Activated T-helper 9 cell treated with anti-CD3 and anti-CD28 coated beads, Interleukin-2, amount 50 U/mL, for 16 hours (primary cell): ENCODE measurements at regions not wholly inside any gene's neighbourhood (a gene's known extent, or its start where the extent isn't known, plus 50 kb on each side); places are given as distances from the start of the nearest gene placed in this dataset.
"Not testable (repeated sequence)": the region's sequence is repeated elsewhere in the genome, so short reads cannot be mapped to it uniquely, and the experiment has no call there.

Source experiments
- DNase-seq: peaks from one replicate; pipeline ENCODE4 v3.0.0-alpha.2; 2020; ENCODE audit warnings: low read depth

DNA sequence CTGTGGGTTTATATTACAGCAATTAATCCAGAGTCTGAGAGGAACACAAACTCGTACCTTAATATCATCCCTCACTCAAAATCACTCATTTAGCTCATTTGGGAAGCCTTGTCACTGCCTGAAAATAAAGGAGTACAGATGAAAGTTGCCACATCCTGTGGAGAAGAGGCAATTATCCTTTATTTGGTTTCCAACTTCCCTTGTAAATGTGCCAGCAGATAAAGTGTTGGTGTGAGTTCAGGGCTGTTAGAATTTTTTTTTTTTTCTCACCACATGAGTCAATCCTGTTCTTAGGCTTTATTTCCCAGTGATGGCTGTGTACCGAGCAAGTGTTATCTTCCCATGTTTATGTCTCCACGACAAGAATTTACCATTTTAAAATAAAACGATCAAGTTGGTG, 99.0 kb upstream of the SMIM30 start:
- DNase-seq = no peak

DNA sequence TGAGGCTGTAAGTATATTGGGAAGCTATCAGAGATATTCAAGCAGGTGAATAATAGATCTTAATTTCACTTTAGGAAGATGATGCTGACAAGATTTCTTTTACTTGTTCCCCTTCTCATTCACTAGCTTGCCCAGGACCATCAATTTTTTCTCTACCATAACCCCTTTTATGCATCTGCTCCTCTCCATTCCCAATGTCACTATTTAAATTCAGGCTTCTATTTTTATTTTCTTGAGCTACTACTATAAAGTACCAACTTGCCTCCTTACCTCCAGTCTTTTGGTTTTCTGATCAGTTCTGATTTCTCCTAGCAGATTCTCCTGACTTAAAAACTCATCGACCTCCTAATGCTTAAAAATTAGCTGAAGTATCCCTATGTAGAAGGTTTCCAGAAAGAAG, 97.7 kb upstream of the SMIM30 start:
- no peak for DNase-seq

GRCh38 chr7:113209449-113210203, 91.3 kb upstream of the SMIM30 start:
- DNase-seq = no peak

DNA sequence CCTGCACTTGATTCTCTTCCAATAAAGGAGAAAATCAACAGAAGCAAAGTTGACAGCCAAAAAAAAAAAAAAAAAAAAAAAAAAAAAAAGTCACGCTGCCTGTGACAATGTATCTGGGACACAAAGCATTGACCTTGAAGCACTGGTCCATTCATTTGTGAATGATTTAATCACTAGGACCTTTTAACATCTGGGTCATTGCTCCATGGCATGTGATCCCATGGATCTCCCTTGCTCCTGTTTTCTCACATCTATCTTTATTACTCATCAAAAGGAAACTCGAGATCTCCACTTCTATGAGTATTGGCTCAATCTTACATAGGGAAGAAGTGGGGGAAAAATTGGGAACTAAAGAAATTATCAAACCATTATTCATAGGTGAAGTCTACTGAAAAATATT, 89.6 kb upstream of the SMIM30 start:
- DNase-seq = no peak

GRCh38 chr7:113207441-113207840, 89.1 kb upstream of the SMIM30 start:
- DNase-seq = no peak

DNA sequence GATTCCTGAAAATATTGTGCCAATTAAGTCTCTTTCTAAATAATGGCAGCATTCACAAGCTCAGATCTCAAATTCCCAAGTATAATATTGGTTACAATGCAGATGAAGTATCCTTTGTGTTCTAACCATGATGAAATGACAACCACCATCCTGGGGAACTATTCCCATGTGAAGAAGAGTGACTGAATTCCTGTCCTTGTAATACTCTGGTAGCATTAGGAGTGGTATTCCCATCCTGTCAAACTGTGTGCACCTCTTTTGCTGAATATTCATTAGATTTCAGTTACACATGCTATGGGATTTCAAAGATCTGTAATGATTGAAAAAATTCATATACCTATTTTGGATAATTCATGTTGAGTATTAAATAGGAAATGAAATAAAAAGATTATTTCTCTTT, 86.1 kb upstream of the SMIM30 start:
- no peak for DNase-seq

- DNase-seq = no peak
These were observed 83.9 kb upstream of the SMIM30 start for GRCh38 chr7:113202284-113202683.

- no peak for DNase-seq
These were observed 81.9 kb upstream of the SMIM30 start for GRCh38 chr7:113200281-113200680.

DNA sequence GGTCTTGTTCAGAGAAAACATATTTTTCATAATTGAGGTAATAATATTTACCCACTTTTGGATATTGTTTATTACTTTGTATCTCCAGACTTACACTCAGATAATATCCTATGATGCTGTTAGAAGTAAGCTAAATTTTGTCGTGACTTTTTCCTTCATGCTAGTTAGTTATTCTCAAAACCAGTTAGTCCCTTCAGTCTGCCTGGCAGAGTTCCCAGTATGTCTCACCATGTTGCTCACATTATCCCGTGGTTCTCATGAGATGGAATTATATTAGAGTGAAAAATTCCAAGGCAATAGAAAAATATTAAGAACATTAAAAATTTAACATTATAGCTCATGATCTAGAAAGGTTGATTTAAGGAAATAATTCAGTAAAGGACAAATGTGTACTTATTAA, 81.5 kb upstream of the SMIM30 start:
- DNase-seq = no peak

GRCh38 chr7:113199136-113199535, 80.8 kb upstream of the SMIM30 start:
- DNase-seq = no peak

- no peak for DNase-seq
These were observed 79.9 kb upstream of the SMIM30 start for GRCh38 chr7:113198226-113198625.

- DNase-seq = no peak
These were observed 78.9 kb upstream of the SMIM30 start for GRCh38 chr7:113197274-113197673.

- no peak for DNase-seq
These were observed 70.0 kb upstream of the SMIM30 start for GRCh38 chr7:113188396-113188795.

- no peak for DNase-seq
These were observed 61.0 kb upstream of the SMIM30 start for GRCh38 chr7:113179313-113179712.

DNA sequence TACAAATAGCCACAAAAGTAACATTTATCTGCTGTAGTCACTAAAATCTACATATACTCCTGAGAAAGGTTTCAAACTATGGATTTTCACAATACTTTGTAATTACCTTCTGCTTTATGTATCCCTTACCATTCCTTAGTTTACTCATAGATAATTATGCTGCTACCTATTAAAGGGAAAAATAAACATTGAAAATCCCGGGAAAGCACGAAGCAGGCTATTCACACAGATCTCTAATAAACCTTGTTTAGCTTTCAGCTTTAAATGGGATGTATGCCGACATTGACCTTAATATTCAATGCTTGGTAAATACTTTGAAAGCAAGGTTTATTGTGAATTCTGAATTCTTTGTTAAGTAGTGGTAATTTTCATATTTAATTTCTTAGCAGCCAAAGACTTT, 58.5 kb upstream of the SMIM30 start:
- no peak for DNase-seq

DNA sequence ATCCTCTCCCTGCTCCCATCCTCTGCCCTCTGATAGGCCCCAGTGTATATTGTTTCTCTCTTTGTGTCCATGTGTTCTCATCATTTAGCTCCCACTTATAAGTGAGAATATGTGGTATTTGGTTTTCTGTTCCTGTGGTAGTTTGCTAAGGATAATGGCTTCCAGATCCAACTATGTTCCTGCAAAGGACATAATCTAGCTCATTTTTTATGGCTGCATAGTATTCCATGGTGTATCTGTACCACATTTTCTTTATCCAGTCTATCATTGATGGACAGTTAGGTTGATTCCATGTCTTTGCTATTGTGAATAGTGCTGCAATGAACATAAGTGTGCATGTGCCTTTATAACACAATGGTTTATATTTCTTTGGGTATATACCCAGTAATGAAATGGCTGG, 57.8 kb upstream of the SMIM30 start:
- not testable (repeated sequence) for DNase-seq

- no peak for DNase-seq
These were observed 57.3 kb upstream of the SMIM30 start for GRCh38 chr7:113175525-113176104.

DNA sequence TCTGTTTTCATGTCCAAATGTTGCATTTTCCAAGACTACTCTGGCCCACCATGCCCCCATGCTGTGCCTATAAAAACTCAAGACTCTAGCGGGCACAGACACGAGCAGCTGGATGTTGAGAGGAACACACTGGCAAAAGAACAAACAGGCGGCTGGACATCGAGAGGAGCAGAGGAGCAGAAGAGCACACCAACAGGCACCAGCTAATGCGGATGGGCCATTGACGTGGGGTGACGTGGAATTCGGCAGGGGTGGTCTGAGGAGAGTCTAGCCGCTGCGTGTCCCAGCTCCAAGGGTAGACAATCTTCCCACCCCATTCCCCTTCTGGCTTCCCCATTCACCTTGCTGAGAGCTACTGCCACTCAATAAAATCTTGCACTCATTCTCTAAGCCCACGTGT, 54.4 kb upstream of the SMIM30 start:
- no peak for DNase-seq

- no peak for DNase-seq
These were observed 52.2 kb upstream of the SMIM30 start for GRCh38 chr7:113170591-113170990.
